Activated CD4-positive, alpha-beta memory T cell treated with anti-CD3 and anti-CD28 coated beads for 36 hours (primary cell): ENCODE measurements at regions not wholly inside any gene's neighbourhood (a gene's known extent, or its start where the extent isn't known, plus 50 kb on each side); places are given as distances from the start of the nearest gene placed in this dataset.
"Not testable (repeated sequence)": the region's sequence is repeated elsewhere in the genome, so short reads cannot be mapped to it uniquely, and the experiment has no call there.

Experiments
- CTCF ChIA-PET: fragments of 350-600 bp; sonication (Branson Sonifier 250); formaldehyde crosslinking; loops from one replicate; lab custom pipeline; 2021; ENCODE audit warnings: antibody characterized with exemption, inconsistent platforms; lab: Charles Lee
- POLR2A ChIA-PET: fragments of 350-600 bp; sonication (Branson Sonifier 250); formaldehyde crosslinking; loops from one replicate; lab custom pipeline; 2021; ENCODE audit warnings: antibody characterized with exemption; lab: Charles Lee
- DNase-seq: peaks from one replicate; pipeline ENCODE4 v3.0.0-alpha.2; 2020
- H3K27ac Mint-ChIP-seq: one replicate; pipeline ENCODE4 v1.8.0; 2021; ENCODE audit warnings: mixed read lengths
- H3K27me3 Mint-ChIP-seq: one replicate; pipeline ENCODE4 v1.8.0; 2021; ENCODE audit warnings: mixed read lengths
- H3K36me3 Mint-ChIP-seq: one replicate; pipeline ENCODE4 v1.8.0; 2021; ENCODE audit warnings: mixed read lengths
- H3K4me1 Mint-ChIP-seq: one replicate; pipeline ENCODE4 v1.8.0; 2021; ENCODE audit warnings: low read depth, mixed read lengths
- H3K4me3 Mint-ChIP-seq: one replicate; pipeline ENCODE4 v1.8.0; 2021; ENCODE audit warnings: mild to moderate bottlenecking, mixed read lengths
- H3K9me3 Mint-ChIP-seq: one replicate; pipeline ENCODE4 v1.8.0; 2021; ENCODE audit warnings: mixed read lengths
- intact Hi-C: fragments of 100-400 bp; cut with micrococcal nuclease; formaldehyde crosslinking; loops from one replicate; pipeline ENCODE4 v1.15.1; 2023

- H3K27ac Mint-ChIP-seq, H3K27me3 Mint-ChIP-seq, CTCF ChIA-PET, intact Hi-C loops, H3K36me3 Mint-ChIP-seq, POLR2A ChIA-PET, H3K4me3 Mint-ChIP-seq, DNase-seq, H3K9me3 Mint-ChIP-seq, H3K4me1 Mint-ChIP-seq: not testable (repeated sequence)
Measured at GRCh38 chr7:51386806-51387568, 70.4 kb upstream of the COBL start.

- CTCF ChIA-PET, DNase-seq, POLR2A ChIA-PET, H3K4me3 Mint-ChIP-seq, H3K27me3 Mint-ChIP-seq, intact Hi-C loops, H3K9me3 Mint-ChIP-seq, H3K4me1 Mint-ChIP-seq, H3K36me3 Mint-ChIP-seq, H3K27ac Mint-ChIP-seq: not testable (repeated sequence)
Measured at GRCh38 chr7:51386184-51386583, 69.6 kb upstream of the COBL start.

GRCh38 chr7:51382243-51382642, 65.6 kb upstream of the COBL start:
- H3K4me1 Mint-ChIP-seq, H3K27me3 Mint-ChIP-seq, H3K36me3 Mint-ChIP-seq, intact Hi-C loops, POLR2A ChIA-PET, H3K9me3 Mint-ChIP-seq, H3K27ac Mint-ChIP-seq, DNase-seq, CTCF ChIA-PET, H3K4me3 Mint-ChIP-seq: not testable (repeated sequence)

- POLR2A ChIA-PET = no interaction called here
- Mint-ChIP-seq H3K27ac (no peak overlapping the region), H3K4me3 (no peak overlapping the region), H3K4me1 (no peaks in the 10 kb centered on the region), H3K27me3 (no peaks in the 10 kb centered on the region), H3K36me3 (no peaks in the 10 kb centered on the region), H3K9me3 (no peaks in the 10 kb centered on the region)
- CTCF ChIA-PET = interaction anchor here (0.6 to 3.3 kb wide), 4 partner anchors 9 to 739 kb away, joined by 3 to 11 read pairs (median 5); no protein-coding TSS in a partner anchor
- intact Hi-C loops = no loop called here
- no peak for DNase-seq
Measured at GRCh38 chr7:51376420-51377092, 59.9 kb upstream of the COBL start.

GRCh38 chr7:51374936-51375335, 58.3 kb upstream of the COBL start:
- no peaks in the 10 kb centered on the region for H3K36me3 Mint-ChIP-seq
- no peak overlapping the region for H3K4me3 Mint-ChIP-seq
- DNase-seq = no peak
- ChIA-PET CTCF (interaction anchor here (0.6 to 3.3 kb wide), 3 partner anchors 8 to 697 kb away, joined by 3 to 11 read pairs (median 6); no protein-coding TSS in a partner anchor), POLR2A (no interaction called here)
- H3K27ac Mint-ChIP-seq = no peak overlapping the region
- intact Hi-C loops = no loop called here
- no peaks in the 10 kb centered on the region for H3K27me3 Mint-ChIP-seq
- H3K9me3 Mint-ChIP-seq = no peaks in the 10 kb centered on the region
- H3K4me1 Mint-ChIP-seq = no peaks in the 10 kb centered on the region

GRCh38 chr7:51373607-51374006, 57.0 kb upstream of the COBL start:
- CTCF ChIA-PET = interaction anchor here (1.6 kb wide), 1 partner anchor 211 kb away, joined by 4 read pairs; no protein-coding TSS in a partner anchor
- intact Hi-C loops, H3K36me3 Mint-ChIP-seq, H3K4me3 Mint-ChIP-seq, H3K4me1 Mint-ChIP-seq, H3K27ac Mint-ChIP-seq, DNase-seq, H3K27me3 Mint-ChIP-seq, POLR2A ChIA-PET, H3K9me3 Mint-ChIP-seq: not testable (repeated sequence)

- ChIA-PET CTCF (interaction anchor here (1.1 to 2.0 kb wide), 2 partner anchors 207 to 209 kb away, joined by 3 to 10 read pairs; no protein-coding TSS in a partner anchor), POLR2A (no interaction called here)
- no peak overlapping the region for H3K27ac Mint-ChIP-seq
- no peaks in the 10 kb centered on the region for H3K36me3 Mint-ChIP-seq
- H3K4me1 Mint-ChIP-seq = no peaks in the 10 kb centered on the region
- H3K9me3 Mint-ChIP-seq = no peaks in the 10 kb centered on the region
- intact Hi-C loops = loop anchor here (10.0 kb wide), 1 partner anchor 1275 kb away; the partner anchor contains the start of gene ZPBP
- H3K27me3 Mint-ChIP-seq = no peaks in the 10 kb centered on the region
- no peak for DNase-seq
- H3K4me3 Mint-ChIP-seq = no peak overlapping the region
Measured at GRCh38 chr7:51369746-51370145, 53.1 kb upstream of the COBL start.

- POLR2A ChIA-PET, H3K9me3 Mint-ChIP-seq, H3K36me3 Mint-ChIP-seq, H3K4me3 Mint-ChIP-seq, H3K27ac Mint-ChIP-seq, DNase-seq, H3K27me3 Mint-ChIP-seq, H3K4me1 Mint-ChIP-seq: not testable (repeated sequence)
- intact Hi-C loops = loop anchor here (10.0 kb wide), 1 partner anchor 1274 kb away; the partner anchor contains the start of gene ZPBP
- CTCF ChIA-PET = interaction anchor here (1.1 to 2.0 kb wide), 2 partner anchors 207 to 208 kb away, joined by 3 to 10 read pairs; no protein-coding TSS in a partner anchor
Measured at GRCh38 chr7:51369228-51369627, 52.6 kb upstream of the COBL start.

GRCh38 chr7:51368334-51368733, 51.7 kb upstream of the COBL start:
- Mint-ChIP-seq H3K9me3 (no peaks in the 10 kb centered on the region), H3K27me3 (no peaks in the 10 kb centered on the region)
- intact Hi-C loops = loop anchor here (10.0 kb wide), 1 partner anchor 1274 kb away; the partner anchor contains the start of gene ZPBP

GRCh38 chr7:51367614-51367968, 51.0 kb upstream of the COBL start:
- intact Hi-C loops = loop anchor here (1.0 to 10.0 kb wide), 2 partner anchors 205 to 1273 kb away; partner anchors contain the start of gene ZPBP

More at GRCh38 chr7:51368334-51368733, 51.7 kb upstream of the COBL start:
- Mint-ChIP-seq H3K27ac (no peak overlapping the region), H3K4me3 (no peak overlapping the region), H3K36me3 (no peaks in the 10 kb centered on the region), H3K4me1 (no peaks in the 10 kb centered on the region)
- DNase-seq = no peak
- ChIA-PET CTCF (interaction anchor here (5.1 kb wide), 1 partner anchor 206 kb away, joined by 64 read pairs; no protein-coding TSS in a partner anchor), POLR2A (no interaction called here)

GRCh38 chr7:51366930-51367613, 50.5 kb upstream of the COBL start:
- peak; percentile 12 for DNase-seq
- POLR2A ChIA-PET = no interaction called here
- CTCF ChIA-PET = interaction anchor here (0.6 to 5.1 kb wide), 7 partner anchors 9 to 898 kb away, joined by 3 to 64 read pairs (median 3); no protein-coding TSS in a partner anchor
- H3K27me3 Mint-ChIP-seq = no peaks in the 10 kb centered on the region
- intact Hi-C loops = loop anchor here (1.0 to 10.0 kb wide), 2 partner anchors 205 to 1272 kb away; partner anchors contain the start of gene ZPBP
- H3K27ac Mint-ChIP-seq = no peak overlapping the region
- no peaks in the 10 kb centered on the region for H3K36me3 Mint-ChIP-seq
- no peaks in the 10 kb centered on the region for H3K9me3 Mint-ChIP-seq
- H3K4me3 Mint-ChIP-seq = no peak overlapping the region
- no peaks in the 10 kb centered on the region for H3K4me1 Mint-ChIP-seq

More at GRCh38 chr7:51367614-51367968, 51.0 kb upstream of the COBL start:
- H3K36me3 Mint-ChIP-seq = no peaks in the 10 kb centered on the region
- H3K4me1 Mint-ChIP-seq = no peaks in the 10 kb centered on the region
- no peak overlapping the region for H3K4me3 Mint-ChIP-seq
- H3K9me3 Mint-ChIP-seq = no peaks in the 10 kb centered on the region
- ChIA-PET POLR2A (no interaction called here), CTCF (interaction anchor here (0.6 to 5.1 kb wide), 5 partner anchors 8 to 899 kb away, joined by 3 to 64 read pairs (median 3); no protein-coding TSS in a partner anchor)
- no peaks in the 10 kb centered on the region for H3K27me3 Mint-ChIP-seq
- no peak overlapping the region for H3K27ac Mint-ChIP-seq
- DNase-seq = no peak
